Peyer's patch (tissue), 4 donors: ENCODE measurements at regions not wholly inside any gene's neighbourhood (a gene's known extent, or its start where the extent isn't known, plus 50 kb on each side); places are given as distances from the start of the nearest gene placed in this dataset.

Source experiments
- CTCF ChIP-seq, 6 experiments: fragments of 450-650 bp in 4 of 6; fragments of 200-600 bp in 2 of 6; sonication (generic) in 1 of 6; IDR thresholded peaks; one replicate each; pipeline ENCODE4 v1.5.1; 2017 to 2019; ENCODE audit warnings: antibody characterized with exemption in 6 of 6, mild to moderate bottlenecking in 3 of 6, moderate library complexity in 1 of 6
- POLR2A ChIP-seq, 2 donors: fragments of 450-650 bp; IDR thresholded peaks; one replicate each; pipeline ENCODE4 v1.5.1; 2017; ENCODE audit warnings: antibody characterized with exemption in 2 of 2, mild to moderate bottlenecking in 2 of 2, moderate library complexity in 2 of 2

- TF ChIP-seq CTCF (IDR thresholded peaks at IDR 0.05) (no peak), POLR2A (IDR thresholded peaks at IDR 0.05) (no peak)
These were observed 265.4 kb upstream of the ARHGEF26 start for GRCh38 chr3:153855772-153856171.
